NCI-H1694 (cell line): ENCODE measurements at regions not wholly inside any gene's neighbourhood (a gene's known extent, or its start where the extent isn't known, plus 50 kb on each side); places are given as distances from the start of the nearest gene placed in this dataset.

ENCODE experiments used
- DNase-seq: peaks from one replicate; lab custom pipeline; 2025; lab: John Stamatoyannopoulos, UW

DNA sequence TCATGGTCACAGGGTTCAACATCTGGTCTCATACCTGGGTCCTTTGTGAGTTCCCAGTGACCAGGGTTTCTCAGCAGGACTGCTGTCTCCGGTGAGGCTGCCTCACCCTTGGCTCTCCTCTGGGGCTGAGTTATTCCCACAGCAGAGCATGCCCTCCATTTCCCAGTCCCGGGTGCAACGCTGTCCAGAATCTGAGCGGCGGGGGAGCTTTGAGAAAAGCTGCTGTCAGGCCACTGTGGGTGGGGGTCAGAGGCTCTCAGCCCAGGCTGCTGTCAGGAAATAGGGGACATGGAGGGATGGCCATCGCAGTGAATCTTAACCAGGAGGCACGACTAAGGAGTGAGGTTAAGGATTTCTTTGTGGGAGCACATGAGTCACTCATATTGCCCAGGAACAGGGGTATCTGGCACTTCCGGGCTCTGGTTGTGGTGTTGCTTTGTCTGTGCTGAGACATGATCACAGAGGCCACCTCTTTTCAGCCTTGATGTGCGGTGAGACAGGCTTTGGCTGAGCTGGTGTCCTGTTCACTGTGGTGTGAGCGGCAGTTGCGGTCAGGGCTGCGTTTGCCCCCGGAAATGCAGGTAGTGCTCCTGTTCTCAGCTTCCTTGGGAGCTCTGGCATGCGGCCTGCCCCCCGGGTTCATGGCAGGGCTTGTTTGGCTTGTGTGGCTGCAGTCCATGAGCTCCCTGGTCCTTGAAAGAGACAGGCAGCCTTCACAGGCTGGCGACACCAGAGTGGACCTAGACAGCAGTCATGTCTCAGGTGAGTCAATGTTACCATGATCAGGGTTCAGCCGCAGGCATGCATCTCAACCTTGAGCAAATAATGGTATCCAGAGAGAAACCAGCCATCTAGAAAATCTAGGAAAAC is 310.7 kb upstream of the MYT1L start:
- DNase-seq = no peak

DNA sequence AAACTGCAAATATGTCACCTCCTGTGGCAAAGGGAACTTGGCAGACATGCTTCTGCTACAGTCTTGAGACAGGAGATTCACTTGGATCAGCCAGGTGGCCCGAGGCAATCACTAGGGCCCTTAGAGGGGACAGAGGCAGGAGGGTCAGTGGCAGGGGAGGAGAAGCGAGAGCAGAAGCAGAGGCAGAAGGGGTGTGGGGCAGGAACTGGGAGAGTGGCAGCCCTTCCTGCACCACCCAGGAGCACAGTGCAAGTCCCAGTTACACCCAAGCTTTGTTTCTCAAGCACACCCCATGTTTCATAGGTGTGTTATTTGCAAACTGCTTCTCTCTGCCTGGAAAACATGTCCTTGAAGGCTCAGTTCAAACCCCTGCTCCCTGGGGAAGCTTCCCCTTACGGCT is 309.7 kb upstream of the MYT1L start:
- no peak for DNase-seq

GRCh38 chr2:2640371-2640770 is 309.3 kb upstream of the MYT1L start:
- DNase-seq = no peak

- DNase-seq = no peak
Measured at GRCh38 chr2:2639251-2640139, 308.4 kb upstream of the MYT1L start.

- no peak for DNase-seq
Measured at GRCh38 chr2:2638547-2639220, 307.6 kb upstream of the MYT1L start.

GRCh38 chr2:2636813-2637212 is 305.7 kb upstream of the MYT1L start:
- no peak for DNase-seq

DNA sequence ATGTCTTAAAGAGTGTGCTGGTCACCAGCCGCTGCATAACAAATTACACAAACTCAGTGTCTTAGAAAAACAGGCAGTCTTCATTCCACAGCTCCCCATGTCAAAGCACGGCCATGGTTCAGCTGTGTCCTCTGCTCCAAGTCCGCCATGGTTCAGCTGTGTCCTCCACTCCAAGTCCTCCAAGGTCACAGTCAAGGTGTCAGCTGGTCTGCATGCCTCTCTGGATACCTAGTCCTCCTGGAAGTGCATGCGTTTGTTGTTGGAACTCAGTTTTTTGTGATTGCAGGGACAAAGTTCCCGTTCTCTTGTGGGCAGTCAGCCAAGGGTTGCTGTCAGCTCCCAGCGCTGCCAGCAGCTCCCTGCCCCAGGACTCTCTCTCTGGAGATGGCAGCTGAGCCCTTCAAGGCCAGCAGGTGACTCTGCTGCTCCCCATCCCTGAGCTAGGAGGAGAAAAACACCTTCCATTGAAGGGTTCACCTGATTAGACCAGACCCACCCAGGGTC is 304.0 kb upstream of the MYT1L start:
- DNase-seq = no peak

GRCh38 chr2:2633017-2633416 is 301.9 kb upstream of the MYT1L start:
- DNase-seq = no peak

GRCh38 chr2:2623939-2624338 is 292.9 kb upstream of the MYT1L start:
- DNase-seq = no peak

DNA sequence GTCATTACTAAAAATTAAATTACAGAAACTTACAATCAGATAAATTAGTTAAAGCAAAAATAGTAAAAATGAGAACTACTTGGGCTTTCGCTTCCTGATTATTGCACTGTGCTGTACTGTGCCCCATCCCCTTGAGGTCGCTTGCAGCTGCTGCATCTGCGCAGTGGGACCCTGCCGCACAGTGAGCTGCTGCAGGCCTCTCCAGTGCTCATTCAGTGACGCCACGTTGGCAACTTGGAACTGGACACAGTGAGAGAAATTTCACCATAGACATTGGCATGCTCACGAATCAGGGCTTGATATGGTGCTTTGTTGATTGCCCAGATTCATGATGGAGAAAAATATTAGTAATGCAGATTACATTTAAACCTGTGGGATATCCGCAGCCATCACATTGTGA is 290.8 kb upstream of the MYT1L start:
- no peak for DNase-seq

DNA sequence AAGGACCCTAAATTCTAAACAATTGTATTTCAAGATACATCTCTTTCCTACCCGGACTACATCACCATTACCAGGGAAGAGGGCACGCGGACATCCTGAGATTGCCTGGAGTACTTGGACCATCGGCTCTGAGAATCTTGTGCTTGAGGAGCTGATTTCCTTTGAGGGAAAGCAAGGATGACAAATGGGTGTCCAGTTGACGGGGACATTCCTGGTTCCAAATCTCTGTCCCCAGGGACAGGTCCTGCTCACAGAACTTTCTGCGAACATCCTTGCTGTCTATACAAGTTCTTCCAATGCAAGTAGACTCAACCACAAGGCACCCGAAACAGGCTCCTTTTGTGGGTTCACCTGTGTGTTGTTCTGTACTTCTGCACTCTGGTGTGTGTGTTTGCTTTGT is 289.5 kb upstream of the MYT1L start:
- no peak for DNase-seq

- no peak for DNase-seq
Measured at GRCh38 chr2:2619995-2620394, 288.9 kb upstream of the MYT1L start.

DNA sequence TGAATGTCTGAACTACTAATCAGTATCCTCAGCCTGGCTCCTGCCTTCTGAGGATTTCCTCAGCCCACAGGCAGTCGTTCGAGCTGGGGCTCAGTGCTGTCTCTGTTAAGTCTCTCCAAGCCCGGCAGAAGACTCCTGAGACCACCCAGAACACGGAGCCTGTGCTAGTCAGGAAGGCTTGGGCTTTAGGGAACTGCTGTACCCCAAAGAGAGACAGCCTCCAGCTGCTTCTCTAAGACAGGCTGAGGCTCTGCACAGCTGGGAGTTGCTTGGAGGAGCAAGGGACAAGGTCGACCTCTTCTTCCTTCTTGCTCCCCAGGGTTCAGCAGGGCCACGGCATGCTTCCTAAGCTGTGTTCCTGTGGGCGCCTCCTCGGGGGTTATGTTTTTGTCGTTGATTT is 283.4 kb upstream of the MYT1L start:
- DNase-seq = no peak

- DNase-seq = no peak
Measured at GRCh38 chr2:2613279-2614199, 282.5 kb upstream of the MYT1L start.

GRCh38 chr2:2610751-2611150 is 279.7 kb upstream of the MYT1L start:
- no peak for DNase-seq

DNA sequence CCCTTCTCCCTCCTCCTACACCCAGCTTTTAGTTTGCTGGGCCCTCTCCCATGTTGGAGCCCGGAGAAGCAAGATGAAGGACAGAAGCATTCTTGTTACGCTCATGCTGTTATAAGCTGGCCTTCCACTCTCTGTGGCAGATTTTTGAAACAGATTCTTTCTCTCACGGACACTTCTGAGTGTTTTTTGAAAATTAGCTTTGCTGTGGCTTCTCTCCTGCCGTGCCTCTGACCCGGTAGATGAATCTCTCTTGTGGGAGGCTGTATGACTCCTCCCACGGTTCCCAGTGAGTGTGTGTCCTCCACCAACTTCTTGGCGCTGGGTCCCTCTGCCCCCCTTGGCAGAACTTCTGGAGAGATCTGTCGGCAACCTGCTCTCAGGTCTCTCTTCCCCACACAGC is 269.3 kb upstream of the MYT1L start:
- no peak for DNase-seq

DNA sequence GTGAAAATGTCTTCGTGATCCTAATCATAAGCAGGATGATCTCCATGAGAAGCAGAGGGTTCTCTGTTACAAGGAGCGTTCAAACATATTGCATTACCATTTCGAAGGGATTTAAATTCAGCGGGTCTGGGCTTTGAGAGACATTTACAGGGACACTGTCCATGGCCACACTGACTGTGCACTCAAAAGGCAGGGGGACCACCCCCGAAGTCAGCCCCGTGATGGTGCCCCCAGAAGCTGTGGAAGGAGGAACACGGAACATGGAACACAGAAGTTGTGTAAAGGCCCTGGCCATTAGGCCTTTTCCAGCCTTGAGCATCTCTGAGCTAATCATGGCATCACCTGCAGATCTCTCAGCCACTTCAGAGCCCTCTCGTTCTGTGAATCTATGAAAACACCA is 268.4 kb upstream of the MYT1L start:
- no peak for DNase-seq

DNA sequence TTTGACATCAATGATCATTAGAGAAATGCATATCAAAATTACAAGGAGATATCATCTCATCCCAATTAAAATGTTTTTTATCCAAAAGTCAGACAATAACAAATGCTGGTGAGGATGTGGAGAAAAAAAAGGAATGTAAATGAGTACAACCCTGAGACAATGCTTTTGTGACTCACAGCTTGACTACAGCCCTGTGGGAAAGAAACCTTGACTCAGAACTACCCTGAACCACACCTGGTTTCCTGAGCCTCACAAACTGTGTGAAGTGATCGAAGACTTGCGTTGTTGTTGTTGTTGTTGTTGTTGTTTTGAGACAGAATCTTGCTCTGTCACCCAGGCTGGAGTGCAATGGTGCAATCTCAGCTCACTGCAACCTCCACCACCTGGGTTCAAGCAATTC is 266.6 kb upstream of the MYT1L start:
- DNase-seq = no peak

- peak; percentile 77 for DNase-seq
Measured at GRCh38 chr2:2591542-2591940, 260.5 kb upstream of the MYT1L start.

DNA sequence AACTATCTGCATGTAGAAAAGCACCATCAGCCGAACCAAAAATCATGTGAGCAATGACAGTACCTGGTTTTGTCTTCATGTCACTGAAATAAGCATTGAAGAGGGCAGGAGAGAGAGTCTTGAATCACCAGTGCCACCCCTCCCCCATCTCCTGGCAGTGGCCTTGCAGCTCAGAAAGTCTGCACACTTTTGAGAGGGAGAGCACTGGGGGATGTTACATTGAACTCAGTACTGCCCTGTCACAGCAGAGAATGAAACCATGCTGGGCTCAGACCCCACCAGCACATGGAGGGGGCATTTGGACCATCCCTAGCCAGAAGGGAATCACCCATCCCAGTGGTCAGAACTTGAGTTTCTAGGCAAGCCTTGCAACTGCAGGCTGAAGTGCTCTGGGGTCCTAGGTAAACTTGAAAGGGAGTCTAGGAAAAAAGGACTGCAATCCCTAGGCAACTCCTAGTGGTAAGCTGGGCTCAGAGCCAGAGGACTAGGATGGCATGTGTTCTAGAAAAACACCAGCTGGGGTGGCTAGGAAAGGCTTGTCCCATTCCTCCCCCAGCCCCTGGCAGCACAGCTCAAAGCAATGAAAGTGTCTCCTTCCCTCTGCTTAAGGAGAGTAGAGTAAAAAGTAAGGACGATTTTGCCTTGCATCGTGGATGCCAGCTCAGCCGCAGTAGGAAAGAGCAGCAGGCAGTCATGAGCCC is 259.9 kb upstream of the MYT1L start:
- peak; percentile 99 for DNase-seq

- DNase-seq = peak; percentile 20
Measured at GRCh38 chr2:2590141-2590540, 259.1 kb upstream of the MYT1L start.
